EL (cell line): ENCODE measurements at regions not wholly inside any gene's neighbourhood (a gene's known extent, or its start where the extent isn't known, plus 50 kb on each side); places are given as distances from the start of the nearest gene placed in this dataset.

Source experiments
- DNase-seq: peaks from one replicate; pipeline ENCODE4 v3.0.0-alpha.2; 2016

- no peak for DNase-seq
Observed at GRCh38 chr3:189118896-189119295, 52.9 kb upstream of the TPRG1 start.

GRCh38 chr3:189119950-189120349 is 51.8 kb upstream of the TPRG1 start:
- no peak for DNase-seq

- DNase-seq = no peak
Observed at GRCh38 chr3:189121092-189121491, 50.7 kb upstream of the TPRG1 start.
